Ishikawa (cell line): ENCODE measurements at regions not wholly inside any gene's neighbourhood (a gene's known extent, or its start where the extent isn't known, plus 50 kb on each side); places are given as distances from the start of the nearest gene placed in this dataset.

ENCODE experiments used
- EP300 ChIP-seq: IDR thresholded peaks from 2 replicates; pipeline ENCODE4 v1.6.1; 2012; ENCODE audit warnings: borderline replicate concordance
- NFIC ChIP-seq: IDR thresholded peaks from 2 replicates; pipeline ENCODE4 v1.6.1; 2012
- RAD21 ChIP-seq: IDR thresholded peaks from 2 replicates; pipeline ENCODE4 v1.6.1; 2012; ENCODE audit warnings: low read depth
- TEAD4 ChIP-seq: IDR thresholded peaks from 2 replicates; pipeline ENCODE4 v1.6.1; 2012
- USF1 ChIP-seq: IDR thresholded peaks from 2 replicates; pipeline ENCODE4 v1.6.1; 2012
- YY1 ChIP-seq: IDR thresholded peaks from 2 replicates; pipeline ENCODE4 v1.6.1; 2012; ENCODE audit warnings: low read depth

GRCh38 chr20:39312676-39313075 is 350.5 kb downstream of the DHX35 start:
- no peak for TF ChIP-seq YY1
- no peak for TF ChIP-seq TEAD4
- TF ChIP-seq EP300, result no peak
- no peak for TF ChIP-seq NFIC
- TF ChIP-seq RAD21, result no peak
- TF ChIP-seq USF1, result no peak
